ENCODE measurements at regions not wholly inside any gene's neighbourhood (a gene's known extent, or its start where the extent isn't known, plus 50 kb on each side); places are given as distances from the start of the nearest gene placed in this dataset.

- no peak for DNase-seq
These were observed 58.9 kb downstream of the NUDT11 start for GRCh38 chrX:51437521-51437920.

GRCh38 chrX:51435101-51435500, 61.3 kb downstream of the NUDT11 start:
- DNase-seq: no peak

- DNase-seq: peak; percentile 2
These were observed 74.3 kb downstream of the NUDT11 start for GRCh38 chrX:51421972-51422597.

GRCh38 chrX:51420610-51421009, 75.8 kb downstream of the NUDT11 start:
- peak; percentile 3 for DNase-seq

GRCh38 chrX:51408462-51408861, 75.8 kb downstream of the NUDT10 start:
- no peak for DNase-seq

GRCh38 chrX:51407520-51408409, 75.1 kb downstream of the NUDT10 start:
- DNase-seq: no peak

- DNase-seq: no peak
These were observed 74.3 kb downstream of the NUDT10 start for GRCh38 chrX:51406688-51407519.

- DNase-seq: no peak
These were observed 71.8 kb downstream of the NUDT10 start for GRCh38 chrX:51404445-51404844.

- DNase-seq: no peak
These were observed 63.4 kb downstream of the NUDT10 start for GRCh38 chrX:51395810-51396728.

GRCh38 chrX:51395480-51395809, 62.8 kb downstream of the NUDT10 start:
- no peak for DNase-seq
